ENCODE measurements at regions not wholly inside any gene's neighbourhood (a gene's known extent, or its start where the extent isn't known, plus 50 kb on each side); places are given as distances from the start of the nearest gene placed in this dataset.
A peak's percentile ranks its signal among the peaks of the same experiment; 100 is the strongest.

- DNase-seq, result no peak
These were observed 275.6 kb downstream of the XXYLT1 start for GRCh38 chr3:194995334-194995733.

GRCh38 chr3:194995922-194996321 is 275.0 kb downstream of the XXYLT1 start:
- DNase-seq, result no peak

GRCh38 chr3:194996746-194997145 is 274.2 kb downstream of the XXYLT1 start:
- no peak for DNase-seq

- no peak for DNase-seq
These were observed 272.5 kb downstream of the XXYLT1 start for GRCh38 chr3:194998417-194998816.

- no peak for DNase-seq
These were observed 272.0 kb downstream of the XXYLT1 start for GRCh38 chr3:194998948-194999347.

GRCh38 chr3:194999491-194999890 is 271.5 kb downstream of the XXYLT1 start:
- no peak for DNase-seq

- no peak for DNase-seq
These were observed 269.7 kb downstream of the XXYLT1 start for GRCh38 chr3:195001261-195001660.

GRCh38 chr3:195001961-195002861 is 268.7 kb downstream of the XXYLT1 start:
- peak; percentile 69 for DNase-seq

GRCh38 chr3:195003006-195003892 is 267.7 kb downstream of the XXYLT1 start:
- DNase-seq, result no peak

- DNase-seq, result no peak
These were observed 267.1 kb downstream of the XXYLT1 start for GRCh38 chr3:195003893-195004289.

- DNase-seq, result no peak
These were observed 266.3 kb downstream of the XXYLT1 start for GRCh38 chr3:195004512-195005250.

GRCh38 chr3:195005251-195005620 is 265.7 kb downstream of the XXYLT1 start:
- no peak for DNase-seq

- no peak for DNase-seq
These were observed 265.0 kb downstream of the XXYLT1 start for GRCh38 chr3:195005759-195006510.

GRCh38 chr3:195007151-195007550 is 263.8 kb downstream of the XXYLT1 start:
- no peak for DNase-seq

GRCh38 chr3:195007766-195008165 is 263.2 kb downstream of the XXYLT1 start:
- DNase-seq, result no peak

GRCh38 chr3:195008816-195009215 is 262.1 kb downstream of the XXYLT1 start:
- no peak for DNase-seq

- no peak for DNase-seq
These were observed 261.3 kb downstream of the XXYLT1 start for GRCh38 chr3:195009616-195010015.

- peak; percentile 49 for DNase-seq
These were observed 260.3 kb downstream of the XXYLT1 start for GRCh38 chr3:195010551-195011100.

GRCh38 chr3:195011231-195011834 is 259.6 kb downstream of the XXYLT1 start:
- no peak for DNase-seq

GRCh38 chr3:195012100-195012499 is 258.9 kb downstream of the XXYLT1 start:
- no peak for DNase-seq

- no peak for DNase-seq
These were observed 258.4 kb downstream of the XXYLT1 start for GRCh38 chr3:195012571-195012970.

Data from renal pelvis (tissue), 1 donor.